ENCODE measurements at regions not wholly inside any gene's neighbourhood (a gene's known extent, or its start where the extent isn't known, plus 50 kb on each side); places are given as distances from the start of the nearest gene placed in this dataset.

GRCh38 chr10:9719246-9719645, 1298.4 kb upstream of the CELF2 start:
- H3K9ac ChIP-seq (ENCODE audit: insufficient read length, low read depth): no peak overlapping the region
- no peak for TF ChIP-seq ZNF274 (IDR thresholded peaks at IDR 0.05; ENCODE audit: low read depth, low read length)
- no peak for TF ChIP-seq SUZ12 (IDR thresholded peaks at IDR 0.05; ENCODE audit: extremely low read depth, insufficient read depth, insufficient read length)
- no peak for TF ChIP-seq YY1 (IDR thresholded peaks at IDR 0.05; ENCODE audit: insufficient read depth, insufficient read length)
- H3K4me1 ChIP-seq (ENCODE audit: insufficient read depth, insufficient read length): no peaks in the 10 kb centered on the region
- no peaks in the 10 kb centered on the region for H3K9me3 ChIP-seq (ENCODE audit: insufficient read depth, low read length)
- no peak overlapping the region for H3K4me3 ChIP-seq (ENCODE audit: insufficient read length, low read depth)
- no peaks in the 10 kb centered on the region for H3K27me3 ChIP-seq (ENCODE audit: insufficient read depth, insufficient read length)
- H3K36me3 ChIP-seq (ENCODE audit: insufficient read depth, insufficient read length, low read length): no peaks in the 10 kb centered on the region
- no peak for DNase-seq (ENCODE audit: low read depth, low spot score)

- DNase-seq (ENCODE audit: low read depth, low spot score): no peak
- H3K36me3 ChIP-seq (ENCODE audit: insufficient read depth, insufficient read length, low read length): no peaks in the 10 kb centered on the region
- no peaks in the 10 kb centered on the region for H3K4me1 ChIP-seq (ENCODE audit: insufficient read depth, insufficient read length)
- no peak overlapping the region for H3K9ac ChIP-seq (ENCODE audit: insufficient read length, low read depth)
- no peak overlapping the region for H3K4me3 ChIP-seq (ENCODE audit: insufficient read length, low read depth)
- H3K27me3 ChIP-seq (ENCODE audit: insufficient read depth, insufficient read length): no peaks in the 10 kb centered on the region
- TF ChIP-seq YY1 (IDR thresholded peaks at IDR 0.05; ENCODE audit: insufficient read depth, insufficient read length) (no peak), SUZ12 (IDR thresholded peaks at IDR 0.05; ENCODE audit: extremely low read depth, insufficient read depth, insufficient read length) (no peak), ZNF274 (IDR thresholded peaks at IDR 0.05; ENCODE audit: low read depth, low read length) (no peak)
- no peaks in the 10 kb centered on the region for H3K9me3 ChIP-seq (ENCODE audit: insufficient read depth, low read length)
Measured at GRCh38 chr10:9733766-9734165, 1283.9 kb upstream of the CELF2 start.

DNA sequence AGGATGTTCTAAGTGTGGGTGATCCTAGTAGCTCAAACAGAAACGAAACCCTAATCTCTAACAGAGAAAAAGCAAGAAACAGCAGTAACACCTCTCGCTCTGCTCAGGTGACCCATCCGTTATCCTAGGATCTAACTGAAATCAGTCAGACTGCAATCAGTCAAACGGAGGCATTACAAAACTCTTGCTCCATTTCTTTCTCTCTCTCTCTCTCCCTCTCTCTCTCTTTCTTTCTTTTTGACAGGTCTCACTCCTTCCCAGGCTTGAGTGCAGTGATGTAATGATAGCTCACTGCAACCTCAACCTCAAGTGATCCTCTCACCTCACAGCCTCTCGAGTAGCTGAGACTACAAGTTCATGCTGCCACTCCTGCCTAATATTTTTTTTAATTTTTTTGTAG, 1283.5 kb upstream of the CELF2 start:
- H3K4me1 ChIP-seq (ENCODE audit: insufficient read depth, insufficient read length): no peaks in the 10 kb centered on the region
- no peaks in the 10 kb centered on the region for H3K36me3 ChIP-seq (ENCODE audit: insufficient read depth, insufficient read length, low read length)
- no peak overlapping the region for H3K4me3 ChIP-seq (ENCODE audit: insufficient read length, low read depth)
- no peak overlapping the region for H3K9ac ChIP-seq (ENCODE audit: insufficient read length, low read depth)
- DNase-seq (ENCODE audit: low read depth, low spot score): no peak
- no peaks in the 10 kb centered on the region for H3K9me3 ChIP-seq (ENCODE audit: insufficient read depth, low read length)
- no peaks in the 10 kb centered on the region for H3K27me3 ChIP-seq (ENCODE audit: insufficient read depth, insufficient read length)
- TF ChIP-seq SUZ12 (IDR thresholded peaks at IDR 0.05; ENCODE audit: extremely low read depth, insufficient read depth, insufficient read length) (no peak), ZNF274 (IDR thresholded peaks at IDR 0.05; ENCODE audit: low read depth, low read length) (no peak), YY1 (IDR thresholded peaks at IDR 0.05; ENCODE audit: insufficient read depth, insufficient read length) (no peak)

GRCh38 chr10:9735731-9736130, 1281.9 kb upstream of the CELF2 start:
- no peaks in the 10 kb centered on the region for H3K9me3 ChIP-seq (ENCODE audit: insufficient read depth, low read length)
- DNase-seq (ENCODE audit: low read depth, low spot score): no peak
- no peaks in the 10 kb centered on the region for H3K4me1 ChIP-seq (ENCODE audit: insufficient read depth, insufficient read length)
- H3K4me3 ChIP-seq (ENCODE audit: insufficient read length, low read depth): no peak overlapping the region
- no peak overlapping the region for H3K9ac ChIP-seq (ENCODE audit: insufficient read length, low read depth)
- H3K36me3 ChIP-seq (ENCODE audit: insufficient read depth, insufficient read length, low read length): no peaks in the 10 kb centered on the region
- TF ChIP-seq ZNF274 (IDR thresholded peaks at IDR 0.05; ENCODE audit: low read depth, low read length): no peak
- no peak for TF ChIP-seq YY1 (IDR thresholded peaks at IDR 0.05; ENCODE audit: insufficient read depth, insufficient read length)
- no peak for TF ChIP-seq SUZ12 (IDR thresholded peaks at IDR 0.05; ENCODE audit: extremely low read depth, insufficient read depth, insufficient read length)
- no peaks in the 10 kb centered on the region for H3K27me3 ChIP-seq (ENCODE audit: insufficient read depth, insufficient read length)

DNA sequence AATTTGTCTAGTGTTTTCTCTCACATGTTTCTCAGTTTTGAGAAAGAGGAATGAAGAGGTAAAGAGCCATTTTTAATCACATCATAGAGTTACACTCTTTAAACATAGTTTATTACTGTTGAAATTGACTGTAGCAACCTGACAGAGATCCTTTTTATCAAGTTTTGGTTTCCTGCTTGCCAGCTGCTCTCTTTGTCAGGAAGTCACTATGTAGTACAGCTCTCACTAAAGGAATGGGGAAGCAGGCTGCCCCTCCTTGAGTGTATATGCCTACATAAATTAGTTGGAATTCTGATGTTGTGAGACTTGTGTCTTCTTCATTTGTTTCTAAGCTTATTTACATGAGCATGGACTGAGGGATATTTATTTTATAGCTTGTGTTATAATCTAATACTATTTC, 1274.0 kb upstream of the CELF2 start:
- no peak for DNase-seq (ENCODE audit: low read depth, low spot score)
- Histone ChIP-seq H3K9ac (ENCODE audit: insufficient read length, low read depth) (no peak overlapping the region), H3K27me3 (ENCODE audit: insufficient read depth, insufficient read length) (no peaks in the 10 kb centered on the region), H3K36me3 (ENCODE audit: insufficient read depth, insufficient read length, low read length) (no peaks in the 10 kb centered on the region), H3K4me1 (ENCODE audit: insufficient read depth, insufficient read length) (no peaks in the 10 kb centered on the region), H3K4me3 (ENCODE audit: insufficient read length, low read depth) (no peak overlapping the region), H3K9me3 (ENCODE audit: insufficient read depth, low read length) (no peaks in the 10 kb centered on the region)
- TF ChIP-seq ZNF274 (IDR thresholded peaks at IDR 0.05; ENCODE audit: low read depth, low read length) (no peak), SUZ12 (IDR thresholded peaks at IDR 0.05; ENCODE audit: extremely low read depth, insufficient read depth, insufficient read length) (no peak), YY1 (IDR thresholded peaks at IDR 0.05; ENCODE audit: insufficient read depth, insufficient read length) (no peak)

GRCh38 chr10:9745158-9745557, 1272.5 kb upstream of the CELF2 start:
- Histone ChIP-seq H3K4me1 (ENCODE audit: insufficient read depth, insufficient read length) (no peaks in the 10 kb centered on the region), H3K9ac (ENCODE audit: insufficient read length, low read depth) (no peak overlapping the region), H3K36me3 (ENCODE audit: insufficient read depth, insufficient read length, low read length) (no peaks in the 10 kb centered on the region), H3K4me3 (ENCODE audit: insufficient read length, low read depth) (no peak overlapping the region), H3K9me3 (ENCODE audit: insufficient read depth, low read length) (no peaks in the 10 kb centered on the region), H3K27me3 (ENCODE audit: insufficient read depth, insufficient read length) (no peaks in the 10 kb centered on the region)
- no peak for DNase-seq (ENCODE audit: low read depth, low spot score)
- TF ChIP-seq ZNF274 (IDR thresholded peaks at IDR 0.05; ENCODE audit: low read depth, low read length) (no peak), SUZ12 (IDR thresholded peaks at IDR 0.05; ENCODE audit: extremely low read depth, insufficient read depth, insufficient read length) (no peak), YY1 (IDR thresholded peaks at IDR 0.05; ENCODE audit: insufficient read depth, insufficient read length) (no peak)

- TF ChIP-seq SUZ12 (IDR thresholded peaks at IDR 0.05; ENCODE audit: extremely low read depth, insufficient read depth, insufficient read length) (no peak), YY1 (IDR thresholded peaks at IDR 0.05; ENCODE audit: insufficient read depth, insufficient read length) (no peak), ZNF274 (IDR thresholded peaks at IDR 0.05; ENCODE audit: low read depth, low read length) (no peak)
- no peak for DNase-seq (ENCODE audit: low read depth, low spot score)
- no peaks in the 10 kb centered on the region for H3K9me3 ChIP-seq (ENCODE audit: insufficient read depth, low read length)
Measured at GRCh38 chr10:9757176-9757575, 1260.5 kb upstream of the CELF2 start.

GRCh38 chr10:9759596-9759995, 1258.1 kb upstream of the CELF2 start:
- H3K4me3 ChIP-seq (ENCODE audit: insufficient read length, low read depth): no peak overlapping the region
- DNase-seq (ENCODE audit: low read depth, low spot score): no peak

More at GRCh38 chr10:9757176-9757575, 1260.5 kb upstream of the CELF2 start:
- Histone ChIP-seq H3K36me3 (ENCODE audit: insufficient read depth, insufficient read length, low read length) (no peaks in the 10 kb centered on the region), H3K9ac (ENCODE audit: insufficient read length, low read depth) (no peak overlapping the region), H3K4me1 (ENCODE audit: insufficient read depth, insufficient read length) (no peaks in the 10 kb centered on the region), H3K27me3 (ENCODE audit: insufficient read depth, insufficient read length) (no peaks in the 10 kb centered on the region), H3K4me3 (ENCODE audit: insufficient read length, low read depth) (no peak overlapping the region)

More at GRCh38 chr10:9759596-9759995, 1258.1 kb upstream of the CELF2 start:
- no peaks in the 10 kb centered on the region for H3K9me3 ChIP-seq (ENCODE audit: insufficient read depth, low read length)
- no peak overlapping the region for H3K9ac ChIP-seq (ENCODE audit: insufficient read length, low read depth)
- H3K36me3 ChIP-seq (ENCODE audit: insufficient read depth, insufficient read length, low read length): no peaks in the 10 kb centered on the region
- H3K27me3 ChIP-seq (ENCODE audit: insufficient read depth, insufficient read length): no peaks in the 10 kb centered on the region
- no peak for TF ChIP-seq ZNF274 (IDR thresholded peaks at IDR 0.05; ENCODE audit: low read depth, low read length)
- no peak for TF ChIP-seq SUZ12 (IDR thresholded peaks at IDR 0.05; ENCODE audit: extremely low read depth, insufficient read depth, insufficient read length)
- TF ChIP-seq YY1 (IDR thresholded peaks at IDR 0.05; ENCODE audit: insufficient read depth, insufficient read length): no peak
- H3K4me1 ChIP-seq (ENCODE audit: insufficient read depth, insufficient read length): no peaks in the 10 kb centered on the region
